ENCODE measurements at regions not wholly inside any gene's neighbourhood (a gene's known extent, or its start where the extent isn't known, plus 50 kb on each side); places are given as distances from the start of the nearest gene placed in this dataset.

DNA sequence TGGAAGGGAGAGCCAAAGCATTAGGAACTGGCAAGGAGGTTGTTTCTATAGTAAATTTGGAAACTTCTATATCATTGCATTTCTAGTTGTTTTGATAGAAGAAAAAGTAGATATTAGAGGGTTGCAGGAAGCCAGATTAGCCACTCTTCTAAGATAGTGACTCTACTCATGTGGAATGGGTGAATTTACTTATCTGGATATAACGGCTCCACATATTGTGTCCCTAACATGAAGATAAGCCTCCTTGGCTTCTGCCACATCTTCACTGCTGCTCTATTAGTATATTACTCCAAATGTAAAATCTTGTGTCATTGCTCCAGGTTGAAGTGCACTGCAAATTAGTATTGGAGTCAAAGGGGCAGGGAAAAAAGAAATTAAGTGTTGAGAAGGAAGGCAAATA is 283.3 kb downstream of the CASP12 start:
- TF ChIP-seq, protein P1, sequence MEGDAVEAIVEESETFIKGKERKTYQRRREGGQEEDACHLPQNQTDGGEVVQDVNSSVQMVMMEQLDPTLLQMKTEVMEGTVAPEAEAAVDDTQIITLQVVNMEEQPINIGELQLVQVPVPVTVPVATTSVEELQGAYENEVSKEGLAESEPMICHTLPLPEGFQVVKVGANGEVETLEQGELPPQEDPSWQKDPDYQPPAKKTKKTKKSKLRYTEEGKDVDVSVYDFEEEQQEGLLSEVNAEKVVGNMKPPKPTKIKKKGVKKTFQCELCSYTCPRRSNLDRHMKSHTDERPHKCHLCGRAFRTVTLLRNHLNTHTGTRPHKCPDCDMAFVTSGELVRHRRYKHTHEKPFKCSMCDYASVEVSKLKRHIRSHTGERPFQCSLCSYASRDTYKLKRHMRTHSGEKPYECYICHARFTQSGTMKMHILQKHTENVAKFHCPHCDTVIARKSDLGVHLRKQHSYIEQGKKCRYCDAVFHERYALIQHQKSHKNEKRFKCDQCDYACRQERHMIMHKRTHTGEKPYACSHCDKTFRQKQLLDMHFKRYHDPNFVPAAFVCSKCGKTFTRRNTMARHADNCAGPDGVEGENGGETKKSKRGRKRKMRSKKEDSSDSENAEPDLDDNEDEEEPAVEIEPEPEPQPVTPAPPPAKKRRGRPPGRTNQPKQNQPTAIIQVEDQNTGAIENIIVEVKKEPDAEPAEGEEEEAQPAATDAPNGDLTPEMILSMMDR (IDR thresholded peaks at IDR 0.05; ENCODE audit: low read depth, low read length) = no peak
- TF ChIP-seq EZH2phosphoT487 (IDR thresholded peaks at IDR 0.05; ENCODE audit: low read depth) = no peak

Measured in OCI-LY3 (cell line).